PC-9 (cell line): ENCODE measurements at regions not wholly inside any gene's neighbourhood (a gene's known extent, or its start where the extent isn't known, plus 50 kb on each side); places are given as distances from the start of the nearest gene placed in this dataset.

Experiments used
- BruUV-seq: library from RNA; stranded (reverse); fragments of 400-500 nt; replicated peaks from 2 replicates; lab custom pipeline; 2021; lab: Mats Ljungman, UMichigan
- CTCF ChIA-PET: fragments of 300-600 bp; sonication (Branson Sonifier 250); formaldehyde crosslinking; loops from one replicate; lab custom pipeline; 2022; ENCODE audit warnings: antibody characterized with exemption; lab: Charles Lee
- POLR2A ChIA-PET: fragments of 300-600 bp; sonication (Branson Sonifier 250); formaldehyde crosslinking; loops from one replicate; lab custom pipeline; 2022; ENCODE audit warnings: antibody characterized with exemption; ENCODE audit not compliant: unreplicated experiment; lab: Charles Lee
- DNase-seq, 2 experiments: peaks; one replicate each; pipeline versions ENCODE4 v3.0.0 to v3.0.0-alpha.2; 2015 to 2022; ENCODE audit warnings: mixed read lengths in 1 of 2
- H2AFZ ChIP-seq: fragments of 200-600 bp; sonication (generic); 2 replicates; pipeline ENCODE4 v1.8.1; 2017; ENCODE audit warnings: antibody characterized with exemption
- H3F3A ChIP-seq: fragments of 200-600 bp; sonication (generic); 2 replicates; pipeline ENCODE4 v1.8.1; 2017; ENCODE audit warnings: antibody characterized with exemption, mild to moderate bottlenecking, low read depth; ENCODE audit not compliant: insufficient read depth
- H3K27ac ChIP-seq: fragments of 200-600 bp; sonication (generic); 2 replicates; pipeline ENCODE4 v1.6.1; 2016; ENCODE audit warnings: mixed run types
- H3K27me3 ChIP-seq: fragments of 200-600 bp; sonication (generic); 2 replicates; pipeline ENCODE4 v1.6.1; 2016; ENCODE audit warnings: low read depth, mixed run types; ENCODE audit not compliant: insufficient read depth
- H3K36me3 ChIP-seq: fragments of 200-600 bp; sonication (generic); 2 replicates; pipeline ENCODE4 v1.6.1; 2016; ENCODE audit warnings: low read depth, mixed run types
- H3K4me1 ChIP-seq: fragments of 200-600 bp; sonication (generic); replicated peaks from 2 replicates; pipeline ENCODE4 v1.6.1; 2016; ENCODE audit warnings: mixed run types; ENCODE audit not compliant: insufficient read depth
- H3K4me2 ChIP-seq: fragments of 200-600 bp; sonication (generic); 2 replicates; pipeline ENCODE4 v1.6.1; 2017; ENCODE audit warnings: mixed run types
- H3K4me3 ChIP-seq: fragments of 200-600 bp; sonication (generic); 2 replicates; pipeline ENCODE4 v1.6.1; 2016; ENCODE audit warnings: mixed run types
- H3K79me2 ChIP-seq: fragments of 200-600 bp; sonication (generic); 2 replicates; pipeline ENCODE4 v1.6.1; 2017; ENCODE audit warnings: low read depth, mixed run types
- H3K9me2 ChIP-seq: fragments of 200-600 bp; sonication (generic); 2 replicates; pipeline ENCODE4 v1.8.1; 2017; ENCODE audit warnings: mild to moderate bottlenecking; ENCODE audit not compliant: insufficient read depth
- H3K9me3 ChIP-seq: fragments of 200-600 bp; sonication (generic); 2 replicates; pipeline ENCODE4 v1.8.1; 2016; ENCODE audit warnings: low read depth; ENCODE audit not compliant: insufficient read depth
- H4K20me1 ChIP-seq: fragments of 200-600 bp; sonication (generic); 2 replicates; pipeline ENCODE4 v1.8.1; 2017; ENCODE audit not compliant: insufficient read depth
- CTCF ChIP-seq: fragments of 200-600 bp; sonication (generic); conservative IDR thresholded peaks from 2 replicates; pipeline ENCODE4 v1.6.1; 2017; ENCODE audit warnings: mixed run types, antibody characterized with exemption, mild to moderate bottlenecking, moderate library complexity
- EZH2 ChIP-seq: fragments of 200-600 bp; sonication (generic); IDR thresholded peaks from 2 replicates; pipeline ENCODE4 v1.8.0; 2017; ENCODE audit warnings: antibody characterized with exemption, low read depth
- intact Hi-C: fragments of 100-400 bp; cut with micrococcal nuclease; formaldehyde crosslinking; loops from one replicate; pipeline ENCODE4 v1.10.0; 2022; ENCODE audit not compliant: unreplicated experiment

- H3F3A ChIP-seq, result peaks cover 11% of the 10 kb centered on the region; the same call in 1 of the 2 replicates
- CTCF ChIA-PET, result no interaction called here
These were observed 81.0 kb upstream of the SNX19 start for GRCh38 chr11:130997278-130997677.

GRCh38 chr11:130999086-130999485, 82.8 kb upstream of the SNX19 start:
- BruUV-seq, result no TSS peak

More at GRCh38 chr11:130997278-130997677, 81.0 kb upstream of the SNX19 start:
- Histone ChIP-seq H3K27ac (no peak overlapping the region), H3K4me1 (peaks cover 26% of the 10 kb centered on the region), H3K79me2 (no peaks in the 10 kb centered on the region), H3K36me3 (0 out of 2 replicates have a peak, but pooled peaks cover 4% of the 10 kb centered on the region), H3K9me2 (no peaks in the 10 kb centered on the region), H2AFZ (no peak overlapping the region), H3K4me2 (no peak overlapping the region), H3K4me3 (no peak overlapping the region), H3K27me3 (peaks cover 3% of the 10 kb centered on the region; the same call in 1 of the 2 replicates), H3K9me3 (peaks cover 42% of the 10 kb centered on the region), H4K20me1 (no peaks in the 10 kb centered on the region)
- DNase-seq, result no peak
- intact Hi-C loops, result no loop called here
- TF ChIP-seq CTCF (no peak), EZH2 (no peak)
- no TSS peak for BruUV-seq
- POLR2A ChIA-PET, result interaction anchor here (0.7 kb wide), 1 partner anchor 292 kb away, joined by 3 read pairs; no protein-coding TSS in a partner anchor

GRCh38 chr11:130999992-131000770, 83.9 kb upstream of the SNX19 start:
- TF ChIP-seq EZH2 (no peak), CTCF (no peak)
- no peaks in the 10 kb centered on the region for H3K9me2 ChIP-seq
- BruUV-seq, result no TSS peak
- peak overlapping the region; percentile 57 for H3K27ac ChIP-seq
- no peaks in the 10 kb centered on the region for H3K79me2 ChIP-seq
- no peak overlapping the region for H3K4me3 ChIP-seq
- H3K9me3 ChIP-seq, result peaks cover 44% of the 10 kb centered on the region
- peak; percentile 21 to 89 for DNase-seq
- POLR2A ChIA-PET, result interaction anchor here (0.5 kb wide), 1 partner anchor 22 kb away, joined by 5 read pairs; no protein-coding TSS in a partner anchor
- H2AFZ ChIP-seq, result no peak overlapping the region
- H3K4me2 ChIP-seq, result peak overlapping the region; percentile 46
- intact Hi-C loops, result loop anchor here (1.0 kb wide), 1 partner anchor 33 kb away; no protein-coding TSS in a partner anchor
- peaks cover 11% of the 10 kb centered on the region; the same call in 1 of the 2 replicates for H3F3A ChIP-seq
- H3K4me1 ChIP-seq, result peaks cover 26% of the 10 kb centered on the region
- H3K27me3 ChIP-seq, result no peaks in the 10 kb centered on the region
- CTCF ChIA-PET, result no interaction called here
- H3K36me3 ChIP-seq, result 0 out of 2 replicates have a peak, but pooled peaks cover 4% of the 10 kb centered on the region
- H4K20me1 ChIP-seq, result no peaks in the 10 kb centered on the region

More at GRCh38 chr11:130999086-130999485, 82.8 kb upstream of the SNX19 start:
- no peak for DNase-seq
- ChIA-PET POLR2A (no interaction called here), CTCF (no interaction called here)
- no peak overlapping the region for H3K4me3 ChIP-seq
- no peaks in the 10 kb centered on the region for H3K79me2 ChIP-seq
- H2AFZ ChIP-seq, result no peak overlapping the region
- H3K9me2 ChIP-seq, result no peaks in the 10 kb centered on the region
- no peak overlapping the region for H3K27ac ChIP-seq
- TF ChIP-seq CTCF, result no peak
- no peak for TF ChIP-seq EZH2
- peaks cover 26% of the 10 kb centered on the region for H3K4me1 ChIP-seq
- intact Hi-C loops, result no loop called here
- H3K4me2 ChIP-seq, result no peak overlapping the region
- no peaks in the 10 kb centered on the region for H4K20me1 ChIP-seq
- peaks cover 44% of the 10 kb centered on the region for H3K9me3 ChIP-seq
- peaks cover 11% of the 10 kb centered on the region; the same call in 1 of the 2 replicates for H3F3A ChIP-seq
- H3K36me3 ChIP-seq, result 0 out of 2 replicates have a peak, but pooled peaks cover 4% of the 10 kb centered on the region
- H3K27me3 ChIP-seq, result no peaks in the 10 kb centered on the region
